Ascending aorta (tissue), 2 donors: ENCODE measurements at regions not wholly inside any gene's neighbourhood (a gene's known extent, or its start where the extent isn't known, plus 50 kb on each side); places are given as distances from the start of the nearest gene placed in this dataset.

Source experiments
- DNase-seq, 2 donors: peaks; one replicate each; pipeline ENCODE4 v3.0.0-alpha.2; 2019; ENCODE audit warnings: low spot score in 2 of 2
- H3K27ac ChIP-seq, 2 donors: fragments of 200-600 bp; sonication (generic); one replicate each; pipeline ENCODE4 v1.5.1; 2016 to 2017; ENCODE audit warnings: mild to moderate bottlenecking in 1 of 2
- H3K27me3 ChIP-seq: fragments of 200-600 bp; sonication (generic); one replicate; pipeline ENCODE4 v1.5.1; 2017
- H3K36me3 ChIP-seq, 2 donors: fragments of 200-600 bp; sonication (generic); one replicate each; pipeline ENCODE4 v1.5.1; 2016
- H3K4me1 ChIP-seq, 2 donors: fragments of 200-600 bp; sonication (generic); one replicate each; pipeline ENCODE4 v1.5.1; 2016 to 2017; ENCODE audit warnings: mild to moderate bottlenecking in 1 of 2
- H3K4me3 ChIP-seq, 2 donors: fragments of 200-600 bp; sonication (generic); one replicate each; pipeline ENCODE4 v1.5.1; 2016 to 2017; ENCODE audit warnings: mild to moderate bottlenecking in 1 of 2
- H3K9me3 ChIP-seq, 2 donors: fragments of 200-600 bp; sonication (generic); one replicate each; pipeline ENCODE4 v1.5.1; 2016
- CTCF ChIP-seq, 3 experiments: fragments of 200-600 bp in 2 of 3; fragments of 450-650 bp in 1 of 3; sonication (generic) in 2 of 3; IDR thresholded peaks; one replicate each; pipeline ENCODE4 v1.5.1; 2016 to 2019; ENCODE audit warnings: antibody characterized with exemption in 3 of 3, mild to moderate bottlenecking in 1 of 3, moderate library complexity in 1 of 3
- intact Hi-C: fragments of 100-400 bp; cut with DNase I; formaldehyde crosslinking; loops from one replicate; pipeline ENCODE4 v1.15.1; 2023

- Histone ChIP-seq H3K4me1 (no peaks in the 10 kb centered on the region), H3K36me3 (no peaks in the 10 kb centered on the region), H3K27me3 (no peaks in the 10 kb centered on the region), H3K4me3 (no peak overlapping the region), H3K27ac (no peak overlapping the region), H3K9me3 (no peaks in the 10 kb centered on the region)
- intact Hi-C loops: no loop called here
- DNase-seq: no peak
- TF ChIP-seq CTCF (IDR thresholded peaks at IDR 0.05): no peak
Measured at GRCh38 chr15:70220490-70221096, 122.9 kb upstream of the TLE3 start.

- H3K27ac ChIP-seq: no peak overlapping the region
- no peaks in the 10 kb centered on the region for H3K36me3 ChIP-seq
- no peak overlapping the region for H3K4me3 ChIP-seq
- no peak for TF ChIP-seq CTCF (IDR thresholded peaks at IDR 0.05)
- intact Hi-C loops: no loop called here
- DNase-seq: no peak
- no peaks in the 10 kb centered on the region for H3K9me3 ChIP-seq
- H3K27me3 ChIP-seq: no peaks in the 10 kb centered on the region
- H3K4me1 ChIP-seq: no peaks in the 10 kb centered on the region
Measured at GRCh38 chr15:70219966-70220365, 122.2 kb upstream of the TLE3 start.

GRCh38 chr15:70219256-70219895 lies 121.7 kb upstream of the TLE3 start:
- no peak for DNase-seq
- intact Hi-C loops: no loop called here
- Histone ChIP-seq H3K4me3 (no peak overlapping the region), H3K36me3 (no peaks in the 10 kb centered on the region), H3K27ac (no peak overlapping the region), H3K9me3 (no peaks in the 10 kb centered on the region), H3K27me3 (no peaks in the 10 kb centered on the region), H3K4me1 (no peaks in the 10 kb centered on the region)
- TF ChIP-seq CTCF (IDR thresholded peaks at IDR 0.05): no peak

GRCh38 chr15:70217226-70218160 lies 119.8 kb upstream of the TLE3 start:
- Histone ChIP-seq H3K36me3 (no peaks in the 10 kb centered on the region), H3K27me3 (no peaks in the 10 kb centered on the region), H3K4me1 (no peaks in the 10 kb centered on the region), H3K27ac (no peak overlapping the region), H3K9me3 (no peaks in the 10 kb centered on the region), H3K4me3 (no peak overlapping the region)
- TF ChIP-seq CTCF (IDR thresholded peaks at IDR 0.05): no peak
- intact Hi-C loops: no loop called here
- DNase-seq: no peak

GRCh38 chr15:70215951-70216350 lies 118.2 kb upstream of the TLE3 start:
- Histone ChIP-seq H3K27me3 (no peaks in the 10 kb centered on the region), H3K27ac (no peak overlapping the region), H3K9me3 (no peaks in the 10 kb centered on the region), H3K36me3 (no peaks in the 10 kb centered on the region), H3K4me3 (no peak overlapping the region), H3K4me1 (no peaks in the 10 kb centered on the region)
- intact Hi-C loops: no loop called here
- no peak for TF ChIP-seq CTCF (IDR thresholded peaks at IDR 0.05)
- no peak for DNase-seq
